ENCODE measurements at regions not wholly inside any gene's neighbourhood (a gene's known extent, or its start where the extent isn't known, plus 50 kb on each side); places are given as distances from the start of the nearest gene placed in this dataset.

DNA sequence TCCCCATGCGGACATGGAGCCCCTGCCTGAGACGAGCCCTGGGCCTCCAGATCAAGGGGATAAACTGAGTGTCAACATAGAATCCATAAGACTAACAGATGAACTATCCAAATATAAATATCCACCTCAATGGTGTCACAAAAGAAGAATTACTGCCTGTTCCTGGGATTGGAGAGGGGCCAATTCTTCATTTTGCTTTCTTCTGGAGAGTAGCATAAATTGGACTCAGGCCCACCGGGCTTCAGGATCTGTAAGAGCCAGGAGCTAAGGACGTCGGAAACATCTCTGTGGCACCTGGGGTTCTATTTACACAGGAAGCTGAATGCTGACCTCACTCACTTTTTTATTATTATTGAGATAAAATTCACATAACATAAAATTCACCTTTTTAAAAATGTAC is 408.2 kb upstream of the CCDC196 start:
- TF ChIP-seq POLR2AphosphoS5 (IDR thresholded peaks at IDR 0.05; ENCODE audit: low read depth) (no peak), EZH2 (IDR thresholded peaks at IDR 0.05; ENCODE audit: low read depth, unreplicated experiment) (no peak), CREB1 (CRISPR knock-in tag; IDR thresholded peaks at IDR 0.05; ENCODE audit: low read depth) (no peak), EZH2phosphoT487 (IDR thresholded peaks at IDR 0.05; ENCODE audit: unreplicated experiment) (no peak), STAT1 (IDR thresholded peaks at IDR 0.05; ENCODE audit: unreplicated experiment) (no peak), ZNF114 (CRISPR knock-in tag; IDR thresholded peaks at IDR 0.05) (no peak), NANOG (IDR thresholded peaks at IDR 0.05; ENCODE audit: borderline replicate concordance) (no peak), JUNB (IDR thresholded peaks at IDR 0.05; ENCODE audit: unreplicated experiment) (no peak)
- TF ChIP-seq, protein P1, sequence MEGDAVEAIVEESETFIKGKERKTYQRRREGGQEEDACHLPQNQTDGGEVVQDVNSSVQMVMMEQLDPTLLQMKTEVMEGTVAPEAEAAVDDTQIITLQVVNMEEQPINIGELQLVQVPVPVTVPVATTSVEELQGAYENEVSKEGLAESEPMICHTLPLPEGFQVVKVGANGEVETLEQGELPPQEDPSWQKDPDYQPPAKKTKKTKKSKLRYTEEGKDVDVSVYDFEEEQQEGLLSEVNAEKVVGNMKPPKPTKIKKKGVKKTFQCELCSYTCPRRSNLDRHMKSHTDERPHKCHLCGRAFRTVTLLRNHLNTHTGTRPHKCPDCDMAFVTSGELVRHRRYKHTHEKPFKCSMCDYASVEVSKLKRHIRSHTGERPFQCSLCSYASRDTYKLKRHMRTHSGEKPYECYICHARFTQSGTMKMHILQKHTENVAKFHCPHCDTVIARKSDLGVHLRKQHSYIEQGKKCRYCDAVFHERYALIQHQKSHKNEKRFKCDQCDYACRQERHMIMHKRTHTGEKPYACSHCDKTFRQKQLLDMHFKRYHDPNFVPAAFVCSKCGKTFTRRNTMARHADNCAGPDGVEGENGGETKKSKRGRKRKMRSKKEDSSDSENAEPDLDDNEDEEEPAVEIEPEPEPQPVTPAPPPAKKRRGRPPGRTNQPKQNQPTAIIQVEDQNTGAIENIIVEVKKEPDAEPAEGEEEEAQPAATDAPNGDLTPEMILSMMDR (conservative IDR thresholded peaks at IDR 0.05; ENCODE audit: low read depth in 2 of 2), result no peak
- TF ChIP-seq, protein P2, sequence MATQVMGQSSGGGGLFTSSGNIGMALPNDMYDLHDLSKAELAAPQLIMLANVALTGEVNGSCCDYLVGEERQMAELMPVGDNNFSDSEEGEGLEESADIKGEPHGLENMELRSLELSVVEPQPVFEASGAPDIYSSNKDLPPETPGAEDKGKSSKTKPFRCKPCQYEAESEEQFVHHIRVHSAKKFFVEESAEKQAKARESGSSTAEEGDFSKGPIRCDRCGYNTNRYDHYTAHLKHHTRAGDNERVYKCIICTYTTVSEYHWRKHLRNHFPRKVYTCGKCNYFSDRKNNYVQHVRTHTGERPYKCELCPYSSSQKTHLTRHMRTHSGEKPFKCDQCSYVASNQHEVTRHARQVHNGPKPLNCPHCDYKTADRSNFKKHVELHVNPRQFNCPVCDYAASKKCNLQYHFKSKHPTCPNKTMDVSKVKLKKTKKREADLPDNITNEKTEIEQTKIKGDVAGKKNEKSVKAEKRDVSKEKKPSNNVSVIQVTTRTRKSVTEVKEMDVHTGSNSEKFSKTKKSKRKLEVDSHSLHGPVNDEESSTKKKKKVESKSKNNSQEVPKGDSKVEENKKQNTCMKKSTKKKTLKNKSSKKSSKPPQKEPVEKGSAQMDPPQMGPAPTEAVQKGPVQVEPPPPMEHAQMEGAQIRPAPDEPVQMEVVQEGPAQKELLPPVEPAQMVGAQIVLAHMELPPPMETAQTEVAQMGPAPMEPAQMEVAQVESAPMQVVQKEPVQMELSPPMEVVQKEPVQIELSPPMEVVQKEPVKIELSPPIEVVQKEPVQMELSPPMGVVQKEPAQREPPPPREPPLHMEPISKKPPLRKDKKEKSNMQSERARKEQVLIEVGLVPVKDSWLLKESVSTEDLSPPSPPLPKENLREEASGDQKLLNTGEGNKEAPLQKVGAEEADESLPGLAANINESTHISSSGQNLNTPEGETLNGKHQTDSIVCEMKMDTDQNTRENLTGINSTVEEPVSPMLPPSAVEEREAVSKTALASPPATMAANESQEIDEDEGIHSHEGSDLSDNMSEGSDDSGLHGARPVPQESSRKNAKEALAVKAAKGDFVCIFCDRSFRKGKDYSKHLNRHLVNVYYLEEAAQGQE (IDR thresholded peaks at IDR 0.05; ENCODE audit: unreplicated experiment), result no peak
- TF ChIP-seq, protein P3, sequence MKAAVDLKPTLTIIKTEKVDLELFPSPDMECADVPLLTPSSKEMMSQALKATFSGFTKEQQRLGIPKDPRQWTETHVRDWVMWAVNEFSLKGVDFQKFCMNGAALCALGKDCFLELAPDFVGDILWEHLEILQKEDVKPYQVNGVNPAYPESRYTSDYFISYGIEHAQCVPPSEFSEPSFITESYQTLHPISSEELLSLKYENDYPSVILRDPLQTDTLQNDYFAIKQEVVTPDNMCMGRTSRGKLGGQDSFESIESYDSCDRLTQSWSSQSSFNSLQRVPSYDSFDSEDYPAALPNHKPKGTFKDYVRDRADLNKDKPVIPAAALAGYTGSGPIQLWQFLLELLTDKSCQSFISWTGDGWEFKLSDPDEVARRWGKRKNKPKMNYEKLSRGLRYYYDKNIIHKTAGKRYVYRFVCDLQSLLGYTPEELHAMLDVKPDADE (IDR thresholded peaks at IDR 0.05), result no peak
